Cardiac muscle cell (in vitro differentiated cells and primary cell): ENCODE measurements at regions not wholly inside any gene's neighbourhood (a gene's known extent, or its start where the extent isn't known, plus 50 kb on each side); places are given as distances from the start of the nearest gene placed in this dataset.

Experiments used
- DNase-seq, 2 donors: peaks; one replicate each; pipeline versions ENCODE4 v3.0.0 to v3.0.0-alpha.2; 2010 to 2017; ENCODE audit warnings: low read depth in 1 of 2, low spot score in 1 of 2
- H3K27ac ChIP-seq: fragments of 200-600 bp; sonication (generic); 2 replicates; pipeline ENCODE4 v1.5.1; 2016
- H3K27me3 ChIP-seq: fragments of 200-600 bp; sonication (generic); 2 replicates; pipeline ENCODE4 v1.6.0; 2016; ENCODE audit warnings: control low read depth
- H3K36me3 ChIP-seq: fragments of 200-600 bp; sonication (generic); 2 replicates; pipeline ENCODE4 v1.5.1; 2016; ENCODE audit warnings: control low read depth
- H3K4me1 ChIP-seq: fragments of 200-600 bp; sonication (generic); 2 replicates; pipeline ENCODE4 v1.8.1; 2017; ENCODE audit warnings: low read depth, mild to moderate bottlenecking, mixed run types
- H3K4me3 ChIP-seq: fragments of 200-600 bp; sonication (generic); 2 replicates; pipeline ENCODE4 v1.5.1; 2016; ENCODE audit warnings: mild to moderate bottlenecking
- H3K9me3 ChIP-seq: fragments of 200-600 bp; sonication (generic); 2 replicates; pipeline ENCODE4 v1.5.1; 2017; ENCODE audit warnings: low read depth, mild to moderate bottlenecking, control low read depth
- CTCF ChIP-seq: IDR thresholded peaks from 2 replicates; pipeline ENCODE4 v1.5.1; 2012; ENCODE audit warnings: low read depth, mild to moderate bottlenecking, low read length

- no peaks in the 10 kb centered on the region for H3K36me3 ChIP-seq
- H3K4me3 ChIP-seq = no peak overlapping the region
- no peaks in the 10 kb centered on the region for H3K27me3 ChIP-seq
- no peak for DNase-seq
- no peaks in the 10 kb centered on the region for H3K9me3 ChIP-seq
- TF ChIP-seq CTCF = no peak
- no peak overlapping the region for H3K27ac ChIP-seq
- H3K4me1 ChIP-seq = no peaks in the 10 kb centered on the region
Measured at GRCh38 chr13:72204291-72204690, 337.3 kb upstream of the DACH1 start.

DNA sequence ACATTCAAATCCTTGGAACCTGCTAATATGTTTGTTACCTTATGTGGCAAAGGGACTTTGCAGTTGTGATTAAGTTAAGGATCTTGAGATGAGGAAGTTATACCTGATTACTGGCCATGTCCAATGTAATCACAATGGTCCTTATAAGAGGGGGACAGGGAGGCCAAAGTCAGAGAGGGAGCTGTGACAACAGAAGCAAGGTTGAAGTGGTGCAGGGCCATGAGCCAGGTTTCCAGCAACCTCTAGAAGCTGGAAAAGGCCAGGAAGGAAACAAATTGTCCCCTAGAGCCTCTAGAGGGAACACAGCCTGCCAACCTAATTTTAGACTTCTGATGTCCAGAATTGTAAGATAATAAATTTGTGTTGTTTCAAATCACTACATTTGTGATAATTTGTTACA lies 334.7 kb upstream of the DACH1 start:
- Histone ChIP-seq H3K4me3 (no peak overlapping the region), H3K36me3 (no peaks in the 10 kb centered on the region), H3K9me3 (no peaks in the 10 kb centered on the region), H3K27me3 (no peaks in the 10 kb centered on the region), H3K27ac (no peak overlapping the region), H3K4me1 (no peaks in the 10 kb centered on the region)
- no peak for TF ChIP-seq CTCF
- DNase-seq = no peak

DNA sequence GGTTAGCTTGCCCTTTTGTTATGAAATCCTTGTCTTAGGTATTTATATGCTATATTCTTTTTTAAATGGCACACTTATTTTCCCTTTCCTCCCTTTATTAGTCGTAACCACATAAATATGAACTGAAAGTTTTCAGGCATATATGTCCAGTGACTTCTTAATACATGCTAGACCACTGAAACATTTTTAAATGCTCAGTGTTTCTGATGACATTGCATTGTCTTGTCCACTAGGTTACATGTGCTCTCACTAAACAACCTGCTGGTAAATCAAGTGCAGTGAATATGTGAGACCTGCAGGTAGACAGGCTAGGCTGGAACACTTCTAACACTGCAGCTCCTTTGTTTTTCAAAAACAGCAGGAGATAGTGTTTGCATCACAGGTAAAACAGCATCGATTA lies 332.6 kb upstream of the DACH1 start:
- Histone ChIP-seq H3K27me3 (no peaks in the 10 kb centered on the region), H3K9me3 (no peaks in the 10 kb centered on the region), H3K4me1 (no peaks in the 10 kb centered on the region), H3K36me3 (no peaks in the 10 kb centered on the region), H3K4me3 (no peak overlapping the region), H3K27ac (no peak overlapping the region)
- no peak for DNase-seq
- TF ChIP-seq CTCF = no peak

GRCh38 chr13:72198967-72199560 lies 332.1 kb upstream of the DACH1 start:
- Histone ChIP-seq H3K36me3 (no peaks in the 10 kb centered on the region), H3K4me1 (no peaks in the 10 kb centered on the region), H3K27ac (no peak overlapping the region), H3K27me3 (no peaks in the 10 kb centered on the region), H3K9me3 (no peaks in the 10 kb centered on the region), H3K4me3 (no peak overlapping the region)
- peak in 1 of 2 donors; percentile 8 for DNase-seq
- no peak for TF ChIP-seq CTCF

DNA sequence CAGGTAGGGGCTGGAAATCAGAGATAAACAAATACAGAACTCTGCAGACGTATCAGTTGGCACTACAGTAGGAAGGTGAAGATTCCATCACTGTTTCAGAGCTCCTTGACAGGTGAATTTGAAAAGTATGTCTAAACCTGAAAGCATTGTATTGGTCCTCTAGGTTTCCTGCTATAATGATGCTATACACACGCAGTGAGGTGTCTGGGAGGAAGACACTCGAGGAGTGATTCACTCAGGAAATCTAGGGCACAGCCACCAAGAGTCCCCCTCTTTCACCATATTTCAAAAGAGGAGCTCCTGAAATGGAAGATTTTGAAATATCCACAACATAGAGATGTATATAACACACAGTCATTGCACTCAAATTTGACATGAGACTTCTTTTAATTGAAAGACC lies 331.0 kb upstream of the DACH1 start:
- no peak overlapping the region for H3K4me3 ChIP-seq
- no peak overlapping the region for H3K27ac ChIP-seq
- TF ChIP-seq CTCF = no peak
- H3K4me1 ChIP-seq = no peaks in the 10 kb centered on the region
- no peak for DNase-seq
- no peaks in the 10 kb centered on the region for H3K36me3 ChIP-seq
- no peaks in the 10 kb centered on the region for H3K27me3 ChIP-seq
- H3K9me3 ChIP-seq = no peaks in the 10 kb centered on the region
